Esophagus muscularis mucosa (tissue), 4 donors: ENCODE measurements at regions not wholly inside any gene's neighbourhood (a gene's known extent, or its start where the extent isn't known, plus 50 kb on each side); places are given as distances from the start of the nearest gene placed in this dataset.

Experiments used
- DNase-seq: peaks from one replicate; pipeline ENCODE4 v3.0.0-alpha.2; 2017; ENCODE audit errors: extremely low spot score
- H3K27ac ChIP-seq, 4 donors: fragments of 200-600 bp; sonication (generic); replicated peaks in 1 of 4; 1 replicate in 3 of 4; 2 replicates in 1 of 4; pipeline ENCODE4 v1.5.1; 2016 to 2019; ENCODE audit warnings: mild to moderate bottlenecking in 1 of 4
- H3K27me3 ChIP-seq, 4 donors: fragments of 200-600 bp; sonication (generic); one replicate each; pipeline versions ENCODE4 v1.5.1 to v1.6.0; 2016 to 2019
- H3K36me3 ChIP-seq, 4 donors: fragments of 200-600 bp; sonication (generic); one replicate each; pipeline ENCODE4 v1.5.1; 2016 to 2019
- H3K4me1 ChIP-seq, 4 donors: fragments of 200-600 bp; sonication (generic); one replicate each; pipeline ENCODE4 v1.5.1; 2016 to 2019
- H3K4me3 ChIP-seq, 4 donors: fragments of 200-600 bp; sonication (generic); 1 replicate in 2 of 4; 2 replicates in 2 of 4; pipeline ENCODE4 v1.5.1; 2016 to 2019; ENCODE audit warnings: mild to moderate bottlenecking in 4 of 4, moderate library complexity in 1 of 4
- H3K9me3 ChIP-seq, 4 donors: fragments of 200-600 bp; sonication (generic); 1 replicate in 3 of 4; 2 replicates in 1 of 4; pipeline ENCODE4 v1.5.1; 2016 to 2019
- CTCF ChIP-seq, 3 experiments: fragments of 200-600 bp in 2 of 3; fragments of 450-650 bp in 1 of 3; sonication (generic) in 2 of 3; IDR thresholded peaks; one replicate each; pipeline ENCODE4 v1.5.1; 2017 to 2019; ENCODE audit warnings: antibody characterized with exemption in 3 of 3, mild to moderate bottlenecking in 2 of 3, moderate library complexity in 1 of 3
- EP300 ChIP-seq: sonication (generic); formaldehyde crosslinking; IDR thresholded peaks from one replicate; pipeline ENCODE4 v1.6.1; 2017; ENCODE audit warnings: antibody characterized with exemption
- POLR2A ChIP-seq: fragments of 450-650 bp; IDR thresholded peaks from one replicate; pipeline ENCODE4 v1.6.1; 2017; ENCODE audit warnings: antibody characterized with exemption, moderate library complexity, mild to moderate bottlenecking, low read depth
- POLR2AphosphoS5 ChIP-seq, 2 donors: sonication (generic); formaldehyde crosslinking; IDR thresholded peaks; one replicate each; pipeline ENCODE4 v1.6.1; 2017; ENCODE audit warnings: antibody characterized with exemption in 2 of 2
- WGBS: methylation state at CpG from one replicate; pipeline ENCODE4 v1.1.5; 2018; 5-methylcytosine and 5-hydroxymethylcytosine counted together
- intact Hi-C: fragments of 100-400 bp; cut with DNase I; formaldehyde crosslinking; loops from one replicate; pipeline ENCODE4 v1.15.1; 2023

GRCh38 chr18:28366676-28367075 lies 189.7 kb upstream of the CDH2 start:
- H3K4me3 ChIP-seq, result no peak overlapping the region
- TF ChIP-seq POLR2A (no peak), POLR2AphosphoS5 (IDR thresholded peaks at IDR 0.05) (no peak), EP300 (no peak), CTCF (IDR thresholded peaks at IDR 0.05) (no peak)
- H3K4me1 ChIP-seq, result no peaks in the 10 kb centered on the region
- intact Hi-C loops, result no loop called here
- no peak for DNase-seq
- 83% methylated on average over 4 of the region's 4 CpGs for WGBS
- H3K9me3 ChIP-seq, result no peaks in the 10 kb centered on the region
- H3K27ac ChIP-seq, result no peak overlapping the region
- H3K27me3 ChIP-seq, result no peaks in the 10 kb centered on the region
- no peaks in the 10 kb centered on the region for H3K36me3 ChIP-seq

- Histone ChIP-seq H3K27me3 (no peaks in the 10 kb centered on the region), H3K36me3 (no peaks in the 10 kb centered on the region), H3K4me3 (no peak overlapping the region), H3K4me1 (no peaks in the 10 kb centered on the region), H3K27ac (no peak overlapping the region), H3K9me3 (no peaks in the 10 kb centered on the region)
- no peak for DNase-seq
- no peak for TF ChIP-seq EP300
- no peak for TF ChIP-seq POLR2AphosphoS5 (IDR thresholded peaks at IDR 0.05)
- TF ChIP-seq POLR2A, result no peak
- no peak for TF ChIP-seq CTCF (IDR thresholded peaks at IDR 0.05)
- 70% methylated on average over 1 of the region's 1 CpG for WGBS
- intact Hi-C loops, result no loop called here
Measured at GRCh38 chr18:28365411-28365831, 188.5 kb upstream of the CDH2 start.

GRCh38 chr18:28363124-28363523 lies 186.2 kb upstream of the CDH2 start:
- Histone ChIP-seq H3K36me3 (no peaks in the 10 kb centered on the region), H3K4me1 (no peaks in the 10 kb centered on the region), H3K9me3 (no peaks in the 10 kb centered on the region), H3K27me3 (no peaks in the 10 kb centered on the region), H3K4me3 (no peak overlapping the region), H3K27ac (no peak overlapping the region)
- WGBS, result 85% methylated on average over 8 of the region's 8 CpGs
- intact Hi-C loops, result no loop called here
- no peak for TF ChIP-seq EP300
- TF ChIP-seq POLR2A, result no peak
- TF ChIP-seq POLR2AphosphoS5 (IDR thresholded peaks at IDR 0.05), result no peak
- no peak for TF ChIP-seq CTCF (IDR thresholded peaks at IDR 0.05)
- DNase-seq, result no peak

- 85% methylated on average over 4 of the region's 4 CpGs for WGBS
- Histone ChIP-seq H3K9me3 (no peaks in the 10 kb centered on the region), H3K27me3 (no peaks in the 10 kb centered on the region), H3K27ac (no peak overlapping the region), H3K4me3 (no peak overlapping the region), H3K4me1 (no peaks in the 10 kb centered on the region), H3K36me3 (no peaks in the 10 kb centered on the region)
- intact Hi-C loops, result no loop called here
- TF ChIP-seq EP300 (no peak), POLR2A (no peak), POLR2AphosphoS5 (IDR thresholded peaks at IDR 0.05) (no peak), CTCF (IDR thresholded peaks at IDR 0.05) (no peak)
- no peak for DNase-seq
Measured at GRCh38 chr18:28359176-28359575, 182.2 kb upstream of the CDH2 start.

- 81% methylated on average over 6 of the region's 6 CpGs for WGBS
- H3K36me3 ChIP-seq, result no peaks in the 10 kb centered on the region
- intact Hi-C loops, result no loop called here
Measured at GRCh38 chr18:28357766-28358401, 181.0 kb upstream of the CDH2 start.

More at GRCh38 chr18:28357766-28358401, 181.0 kb upstream of the CDH2 start:
- no peaks in the 10 kb centered on the region for H3K27me3 ChIP-seq
- H3K4me3 ChIP-seq, result no peak overlapping the region
- no peak for DNase-seq
- no peaks in the 10 kb centered on the region for H3K4me1 ChIP-seq
- H3K27ac ChIP-seq, result no peak overlapping the region
- H3K9me3 ChIP-seq, result no peaks in the 10 kb centered on the region
- no peak for TF ChIP-seq CTCF (IDR thresholded peaks at IDR 0.05)
- TF ChIP-seq POLR2A, result no peak
- no peak for TF ChIP-seq POLR2AphosphoS5 (IDR thresholded peaks at IDR 0.05)
- no peak for TF ChIP-seq EP300
